GM12874 (cell line): ENCODE measurements at regions not wholly inside any gene's neighbourhood (a gene's known extent, or its start where the extent isn't known, plus 50 kb on each side); places are given as distances from the start of the nearest gene placed in this dataset.

ENCODE experiments used
- TF ChIP-seq, protein P1 (sequence below): IDR thresholded peaks from 2 replicates; pipeline ENCODE4 v1.5.1; 2011; ENCODE audit warnings: low read depth, mild to moderate bottlenecking, control low read depth, low read length, moderate library complexity; ENCODE audit not compliant: insufficient read depth

DNA sequence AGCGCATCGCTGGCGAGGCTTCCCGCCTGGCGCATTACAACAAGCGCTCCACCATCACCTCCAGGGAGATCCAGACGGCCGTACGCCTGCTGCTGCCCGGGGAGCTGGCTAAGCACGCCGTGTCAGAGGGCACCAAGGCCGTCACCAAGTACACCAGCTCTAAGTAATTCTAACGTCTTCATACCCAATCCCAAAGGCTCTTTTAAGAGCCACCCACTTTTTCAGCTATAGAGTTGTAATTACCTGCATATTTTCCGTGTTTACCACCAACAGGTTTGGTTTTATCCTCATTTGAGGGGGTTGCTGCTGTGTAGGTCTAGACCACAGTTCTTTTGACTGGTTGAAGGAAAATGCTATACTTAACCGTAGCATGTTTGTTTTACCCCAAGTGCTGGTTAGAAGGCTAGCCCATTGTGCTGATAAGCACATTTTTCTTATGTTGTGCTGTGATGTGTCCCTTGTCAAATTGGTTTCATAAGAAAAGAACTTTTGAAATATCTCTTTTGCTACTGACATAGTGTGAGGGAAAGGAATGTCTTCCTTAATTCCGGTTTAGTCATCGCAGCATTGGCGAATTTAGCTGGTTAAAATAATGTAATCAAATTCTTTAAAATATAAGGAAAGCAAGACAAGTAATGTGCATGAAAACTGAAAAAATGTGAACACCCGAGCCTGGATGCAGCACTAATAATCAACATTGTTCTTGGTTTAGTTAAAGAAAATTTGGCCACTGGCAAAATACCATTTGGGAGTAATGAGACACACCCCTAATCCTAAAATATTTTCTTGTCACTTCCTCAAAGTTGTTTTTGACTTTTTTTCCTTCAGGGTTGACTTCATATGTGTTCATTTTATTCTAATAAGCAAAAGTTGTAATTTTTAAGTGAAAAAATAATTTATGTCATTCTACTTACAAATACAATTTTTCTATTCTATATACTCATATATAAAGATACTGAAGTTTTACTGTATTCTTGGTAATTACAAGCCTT, 112.8 kb downstream of the HFE start:
- TF ChIP-seq, protein P1, sequence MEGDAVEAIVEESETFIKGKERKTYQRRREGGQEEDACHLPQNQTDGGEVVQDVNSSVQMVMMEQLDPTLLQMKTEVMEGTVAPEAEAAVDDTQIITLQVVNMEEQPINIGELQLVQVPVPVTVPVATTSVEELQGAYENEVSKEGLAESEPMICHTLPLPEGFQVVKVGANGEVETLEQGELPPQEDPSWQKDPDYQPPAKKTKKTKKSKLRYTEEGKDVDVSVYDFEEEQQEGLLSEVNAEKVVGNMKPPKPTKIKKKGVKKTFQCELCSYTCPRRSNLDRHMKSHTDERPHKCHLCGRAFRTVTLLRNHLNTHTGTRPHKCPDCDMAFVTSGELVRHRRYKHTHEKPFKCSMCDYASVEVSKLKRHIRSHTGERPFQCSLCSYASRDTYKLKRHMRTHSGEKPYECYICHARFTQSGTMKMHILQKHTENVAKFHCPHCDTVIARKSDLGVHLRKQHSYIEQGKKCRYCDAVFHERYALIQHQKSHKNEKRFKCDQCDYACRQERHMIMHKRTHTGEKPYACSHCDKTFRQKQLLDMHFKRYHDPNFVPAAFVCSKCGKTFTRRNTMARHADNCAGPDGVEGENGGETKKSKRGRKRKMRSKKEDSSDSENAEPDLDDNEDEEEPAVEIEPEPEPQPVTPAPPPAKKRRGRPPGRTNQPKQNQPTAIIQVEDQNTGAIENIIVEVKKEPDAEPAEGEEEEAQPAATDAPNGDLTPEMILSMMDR: no peak

DNA sequence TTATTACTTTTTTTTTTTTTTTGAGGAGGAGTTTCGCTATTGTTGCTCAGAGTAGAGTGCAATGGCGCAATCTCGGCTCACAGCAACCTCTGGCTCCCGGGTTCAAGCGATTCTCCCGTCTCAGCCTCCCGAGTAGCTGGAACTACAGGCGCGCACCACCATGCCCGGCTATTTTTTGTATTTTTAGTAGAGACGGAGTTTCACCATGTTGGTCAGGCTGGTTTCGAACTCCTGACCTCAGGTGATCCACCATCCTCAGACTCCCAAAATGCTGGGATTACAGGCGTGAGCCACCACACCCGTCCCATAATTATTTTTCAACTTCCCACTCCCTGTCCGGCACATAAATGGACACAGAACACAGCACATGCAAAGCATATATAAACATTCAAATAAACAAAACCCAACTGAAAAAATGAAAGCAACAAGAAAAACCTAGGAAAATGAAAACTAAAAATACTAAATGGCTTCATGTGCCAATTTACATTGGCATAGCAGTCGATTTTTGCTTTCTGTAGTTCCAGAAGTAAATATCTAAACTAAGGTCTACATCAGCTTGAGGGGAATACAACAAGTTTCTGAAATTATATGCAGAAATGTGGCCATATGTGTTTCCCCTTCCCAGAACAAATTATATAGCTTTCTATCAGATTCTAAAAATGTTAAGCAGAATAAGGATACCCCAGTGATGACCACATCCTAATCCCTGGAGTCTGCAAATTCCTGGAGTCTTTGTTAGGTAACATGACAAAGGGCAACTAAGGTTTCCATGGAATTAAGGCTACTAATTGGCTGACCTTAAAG, 113.9 kb downstream of the HFE start:
- TF ChIP-seq, protein P1: no peak

DNA sequence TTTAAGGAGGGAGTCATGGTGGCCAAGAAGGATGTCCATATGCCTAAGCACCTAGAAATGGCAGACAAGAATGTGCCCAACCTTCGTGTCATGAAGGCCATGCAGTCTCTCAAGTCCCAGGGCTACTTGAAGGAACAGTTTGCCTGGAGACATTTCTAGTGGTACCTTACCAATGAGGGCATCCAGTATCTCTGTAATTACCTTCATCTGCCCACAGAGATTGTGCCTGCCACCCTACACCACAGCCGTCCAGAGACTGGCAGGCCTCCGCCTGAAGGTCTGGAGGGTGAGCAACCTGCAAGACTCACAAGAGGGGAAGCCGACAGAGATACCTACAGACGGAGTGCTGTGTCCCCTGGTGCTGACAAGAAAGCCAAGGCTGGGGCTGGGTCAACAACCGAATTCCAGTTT, 115.0 kb downstream of the HFE start:
- TF ChIP-seq, protein P1: no peak

DNA sequence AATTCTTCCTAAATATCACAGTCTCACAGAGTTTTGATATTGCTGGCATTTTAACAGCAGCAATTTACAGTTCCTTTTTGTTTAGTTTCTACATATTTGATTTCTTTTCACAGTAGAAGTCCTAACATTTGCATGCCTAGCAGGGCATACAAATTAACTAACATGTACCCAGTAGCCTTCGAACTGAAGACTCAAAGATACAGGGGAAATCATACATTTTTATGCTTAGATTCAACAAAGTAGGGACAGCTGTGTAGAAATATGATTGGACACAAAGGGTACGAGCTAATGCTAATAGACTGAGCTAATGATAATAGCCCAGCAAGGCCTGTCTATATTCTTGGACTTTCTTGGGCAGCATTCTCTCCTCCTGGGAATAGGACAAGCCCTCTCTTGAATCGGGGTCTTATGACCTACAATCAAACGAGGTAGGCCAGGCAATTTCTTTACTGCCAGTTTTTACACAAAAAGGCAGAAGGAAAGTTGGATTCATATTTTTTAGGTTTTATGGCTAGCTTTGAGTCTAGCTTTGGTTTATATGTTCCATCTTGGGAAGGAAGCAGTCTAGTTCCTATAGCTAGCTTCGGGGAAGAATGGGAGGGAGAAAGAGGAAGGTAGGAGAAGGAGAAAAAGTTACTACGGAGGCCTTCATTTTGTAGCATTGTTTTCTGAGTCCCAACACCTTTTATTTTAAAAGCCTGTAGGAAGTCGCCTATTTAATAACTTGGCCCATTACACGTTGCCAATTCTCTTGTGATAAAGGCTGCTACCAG, 115.8 kb downstream of the HFE start:
- TF ChIP-seq, protein P1: no peak

DNA sequence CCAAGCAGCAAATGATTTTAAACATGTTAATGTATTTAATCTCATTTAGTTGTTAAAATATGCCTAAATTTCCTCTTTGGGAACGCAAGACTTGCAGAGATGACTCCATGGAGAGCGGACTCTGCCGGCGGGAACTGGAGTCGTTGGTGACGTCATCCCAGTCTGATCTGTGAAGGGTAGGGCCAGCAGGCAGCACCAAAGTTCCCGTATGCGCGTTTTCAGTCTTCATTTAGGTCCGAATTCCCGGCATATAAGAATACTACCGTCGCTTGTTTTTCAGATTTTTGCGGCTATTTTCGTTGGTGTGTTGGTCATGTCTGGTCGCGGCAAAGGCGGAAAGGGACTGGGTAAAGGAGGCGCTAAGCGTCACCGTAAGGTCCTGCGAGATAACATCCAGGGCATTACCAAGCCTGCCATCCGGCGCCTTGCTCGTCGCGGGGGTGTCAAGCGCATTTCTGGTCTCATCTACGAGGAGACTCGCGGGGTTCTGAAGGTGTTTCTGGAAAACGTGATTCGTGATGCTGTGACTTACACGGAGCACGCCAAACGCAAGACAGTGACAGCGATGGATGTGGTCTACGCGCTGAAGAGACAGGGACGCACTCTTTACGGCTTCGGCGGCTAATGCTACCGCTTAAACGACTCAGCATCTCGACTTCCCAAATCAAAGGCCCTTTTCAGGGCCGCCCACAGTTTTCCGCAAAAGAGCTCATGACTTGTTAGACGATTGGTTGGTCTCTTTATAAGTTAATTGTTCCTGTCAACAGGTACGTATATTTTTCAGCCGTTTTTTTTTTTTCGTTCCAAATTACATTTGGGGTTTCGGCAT, 117.3 kb downstream of the HFE start:
- TF ChIP-seq, protein P1: no peak

DNA sequence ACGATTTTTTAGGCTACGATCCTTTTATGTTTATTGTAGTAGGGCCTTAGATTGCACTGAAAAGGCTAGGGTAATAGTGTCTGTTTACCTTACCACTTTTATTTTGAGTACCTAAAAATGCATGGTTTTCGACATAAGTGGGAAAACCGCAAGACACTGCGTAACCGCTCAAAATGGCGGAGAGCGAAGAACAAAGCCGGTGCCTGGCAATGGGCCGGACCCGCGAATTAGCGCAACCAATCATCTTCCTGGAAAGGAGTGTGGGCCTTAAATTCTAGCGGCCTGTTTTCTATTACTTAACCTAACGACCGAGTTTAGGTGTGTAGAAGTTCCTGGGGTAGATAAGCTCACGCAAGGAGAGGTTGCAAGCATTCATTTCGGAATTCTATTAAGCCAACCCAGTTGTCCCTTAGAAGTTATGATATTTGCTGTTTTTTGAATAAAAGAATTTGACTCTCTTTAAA, 118.0 kb downstream of the HFE start:
- TF ChIP-seq, protein P1: no peak
